ENCODE measurements at regions not wholly inside any gene's neighbourhood (a gene's known extent, or its start where the extent isn't known, plus 50 kb on each side); places are given as distances from the start of the nearest gene placed in this dataset.

DNA sequence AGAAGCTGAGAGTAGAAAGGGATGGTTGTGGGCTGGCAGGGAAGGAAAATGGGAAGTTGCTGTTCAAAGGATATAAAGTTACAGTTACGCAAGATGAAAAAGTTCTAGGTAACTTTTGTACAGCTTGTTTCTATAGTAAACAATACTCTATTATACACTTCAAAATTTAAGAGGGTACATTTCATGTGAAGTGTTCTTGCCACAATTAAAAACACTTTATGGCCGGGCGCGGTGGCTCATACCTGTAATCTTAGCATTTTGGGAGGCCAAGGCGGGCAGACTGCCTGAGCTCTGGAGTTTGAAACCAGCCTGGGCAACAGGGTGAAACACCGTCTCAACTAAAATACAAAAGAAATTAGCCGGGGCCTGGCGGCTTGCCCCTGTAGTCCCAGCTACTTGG is 623.6 kb downstream of the STIM2 start:
- Mint-ChIP-seq H3K27ac (no peak overlapping the region), H3K4me1 (no peaks in the 10 kb centered on the region), H3K36me3 (ENCODE audit: low read depth) (no peaks in the 10 kb centered on the region), H3K27me3 (no peaks in the 10 kb centered on the region), H3K4me3 (no peak overlapping the region)
- no peak for DNase-seq
- no peaks in the 10 kb centered on the region for H3K9me3 ChIP-seq (ENCODE audit: control insufficient read depth, low read length, poor library complexity, severe bottlenecking)
- ATAC-seq, result no peak

DNA sequence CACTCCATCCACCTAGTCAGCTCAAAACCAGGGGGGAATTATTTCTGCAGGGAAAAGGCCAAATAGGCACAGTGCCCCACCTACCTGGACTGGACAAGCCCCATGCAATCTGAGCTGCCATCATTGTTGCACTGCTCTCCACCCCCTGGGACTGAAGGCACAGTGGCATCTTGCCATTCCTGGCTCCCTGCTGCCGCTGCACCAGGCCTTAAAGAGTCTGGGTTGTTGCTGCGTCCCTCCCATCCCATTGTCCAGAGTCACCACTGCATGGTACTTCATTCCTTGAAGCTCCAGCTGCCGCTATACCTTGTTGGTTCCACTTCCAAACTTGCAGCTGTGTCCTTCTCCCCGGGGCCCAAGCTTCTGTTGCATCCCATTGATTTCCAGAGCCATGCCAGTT is 629.7 kb downstream of the STIM2 start:
- Mint-ChIP-seq H3K4me1 (no peaks in the 10 kb centered on the region), H3K27me3 (no peaks in the 10 kb centered on the region), H3K27ac (no peak overlapping the region), H3K4me3 (no peak overlapping the region), H3K36me3 (ENCODE audit: low read depth) (no peaks in the 10 kb centered on the region)
- ATAC-seq (no peak), DNase-seq (no peak)
- H3K9me3 ChIP-seq (ENCODE audit: control insufficient read depth, low read length, poor library complexity, severe bottlenecking), result no peaks in the 10 kb centered on the region

DNA sequence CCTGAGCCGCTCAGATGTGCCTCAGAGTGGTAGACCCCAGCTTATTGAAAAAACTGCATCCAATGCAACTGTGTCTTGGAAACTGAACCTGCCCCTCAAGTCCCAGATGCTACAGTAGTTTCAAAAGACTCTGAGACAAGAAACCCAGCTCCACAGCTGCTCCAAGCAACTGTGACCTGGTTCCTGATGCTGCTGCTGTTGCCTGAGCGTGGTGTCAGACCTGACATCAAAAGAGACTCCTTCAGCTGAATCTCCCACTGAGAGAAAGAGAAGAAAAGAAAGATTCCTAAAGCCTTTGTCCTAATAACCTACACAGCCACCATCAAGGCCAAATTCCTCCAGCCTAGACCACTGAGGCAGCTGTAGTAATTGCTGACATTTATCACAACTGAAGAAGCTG is 630.1 kb downstream of the STIM2 start:
- DNase-seq (no peak), ATAC-seq (no peak)
- no peak overlapping the region for H3K27ac Mint-ChIP-seq
- no peaks in the 10 kb centered on the region for H3K4me1 Mint-ChIP-seq
- H3K9me3 ChIP-seq (ENCODE audit: control insufficient read depth, low read length, poor library complexity, severe bottlenecking), result no peaks in the 10 kb centered on the region
- H3K36me3 Mint-ChIP-seq (ENCODE audit: low read depth), result no peaks in the 10 kb centered on the region
- no peaks in the 10 kb centered on the region for H3K27me3 Mint-ChIP-seq
- no peak overlapping the region for H3K4me3 Mint-ChIP-seq

DNA sequence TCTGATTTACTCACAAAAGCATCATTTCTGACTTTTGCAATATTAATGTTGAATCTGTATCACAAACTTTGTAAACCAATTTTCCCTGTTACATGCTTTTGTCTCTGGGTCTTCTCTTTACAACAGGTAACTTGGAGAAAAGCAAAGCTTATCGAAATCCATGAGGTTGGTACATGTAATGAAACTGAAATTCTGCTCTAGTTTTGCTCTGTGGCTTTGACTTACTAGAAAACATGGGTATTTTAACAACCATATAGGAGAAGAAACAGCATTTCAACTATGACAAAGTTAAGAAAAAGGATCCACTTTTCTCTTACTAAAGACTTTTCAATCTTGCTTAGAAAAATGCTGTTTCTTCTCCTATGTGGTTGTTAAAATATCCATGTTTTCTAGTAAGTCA is 645.8 kb downstream of the STIM2 start:
- H3K27ac Mint-ChIP-seq, result no peak overlapping the region
- H3K27me3 Mint-ChIP-seq, result no peaks in the 10 kb centered on the region

DNA sequence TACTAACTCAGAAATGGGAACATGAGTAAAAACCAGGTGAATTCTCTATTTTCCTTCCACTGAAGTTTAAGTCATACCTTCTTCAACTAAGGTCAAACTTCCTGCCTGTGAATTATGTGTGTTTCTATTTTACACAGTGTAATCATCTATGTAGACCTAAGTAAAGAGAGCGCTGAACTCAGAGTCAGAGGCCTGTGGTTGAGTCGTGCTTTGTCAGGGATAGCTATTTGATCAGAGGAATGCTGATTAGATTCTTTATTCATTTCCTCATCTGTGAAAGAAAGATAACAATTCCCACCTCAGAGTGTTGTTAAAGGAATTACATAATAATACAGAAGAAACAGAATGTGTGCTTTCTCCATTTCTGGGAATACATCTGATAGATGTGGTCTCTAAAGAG is 654.1 kb downstream of the STIM2 start:
- H3K4me1 Mint-ChIP-seq, result no peaks in the 10 kb centered on the region
- ATAC-seq, result no peak
- no peak overlapping the region for H3K4me3 Mint-ChIP-seq
- no peaks in the 10 kb centered on the region for H3K9me3 ChIP-seq (ENCODE audit: control insufficient read depth, low read length, poor library complexity, severe bottlenecking)
- H3K27me3 Mint-ChIP-seq, result no peaks in the 10 kb centered on the region
- no peak for DNase-seq
- H3K27ac Mint-ChIP-seq, result no peak overlapping the region
- H3K36me3 Mint-ChIP-seq (ENCODE audit: low read depth), result no peaks in the 10 kb centered on the region

More for the DNA sequence above, 645.8 kb downstream of the STIM2 start:
- DNase-seq (no peak), ATAC-seq (no peak)
- no peaks in the 10 kb centered on the region for H3K9me3 ChIP-seq (ENCODE audit: control insufficient read depth, low read length, poor library complexity, severe bottlenecking)
- H3K4me1 Mint-ChIP-seq, result no peaks in the 10 kb centered on the region
- H3K4me3 Mint-ChIP-seq, result no peak overlapping the region
- H3K36me3 Mint-ChIP-seq (ENCODE audit: low read depth), result no peaks in the 10 kb centered on the region

DNA sequence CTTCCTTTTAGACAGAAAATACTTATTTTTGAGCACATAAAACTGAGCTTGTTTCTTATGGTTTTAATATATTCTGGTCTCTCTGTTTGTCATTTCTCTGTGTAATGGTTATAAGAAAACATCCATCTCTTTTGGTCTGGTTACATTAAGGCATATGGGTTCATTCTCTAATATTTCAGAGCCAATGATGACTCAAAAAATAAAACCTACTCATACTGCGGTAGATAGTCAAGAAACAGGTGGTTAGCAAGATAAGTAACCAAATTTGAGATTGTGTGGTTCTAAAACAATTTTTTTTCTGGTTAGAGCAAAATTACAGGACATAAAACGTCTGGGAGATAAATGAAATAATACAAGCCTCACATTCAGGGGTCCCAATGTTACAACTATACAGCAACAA is 654.5 kb downstream of the STIM2 start:
- no peaks in the 10 kb centered on the region for H3K36me3 Mint-ChIP-seq (ENCODE audit: low read depth)
- no peaks in the 10 kb centered on the region for H3K4me1 Mint-ChIP-seq
- H3K27me3 Mint-ChIP-seq, result no peaks in the 10 kb centered on the region
- no peak for DNase-seq
- H3K27ac Mint-ChIP-seq, result no peak overlapping the region
- H3K4me3 Mint-ChIP-seq, result no peak overlapping the region
- ATAC-seq, result no peak
- no peaks in the 10 kb centered on the region for H3K9me3 ChIP-seq (ENCODE audit: control insufficient read depth, low read length, poor library complexity, severe bottlenecking)

DNA sequence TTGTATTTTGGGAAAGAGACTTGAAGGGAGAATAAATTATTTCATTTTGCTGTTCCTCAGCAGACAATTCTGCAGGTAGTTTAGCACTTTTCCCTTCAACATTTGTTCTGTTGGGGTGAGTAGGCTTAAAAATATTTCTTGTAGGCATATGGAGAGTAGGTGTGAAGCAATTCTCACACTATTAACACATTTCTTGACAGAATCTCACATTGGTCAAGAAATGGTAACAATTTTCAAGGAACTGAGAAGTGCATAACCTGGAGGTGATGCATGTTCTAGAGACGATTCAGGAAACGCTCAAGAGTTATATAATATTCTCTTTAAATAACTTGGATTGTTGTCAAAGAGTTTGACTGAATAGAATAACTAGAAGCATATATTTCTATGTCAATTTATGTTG is 658.2 kb downstream of the STIM2 start:
- ATAC-seq (no peak), DNase-seq (no peak)
- no peaks in the 10 kb centered on the region for H3K36me3 Mint-ChIP-seq (ENCODE audit: low read depth)
- H3K9me3 ChIP-seq (ENCODE audit: control insufficient read depth, low read length, poor library complexity, severe bottlenecking), result no peaks in the 10 kb centered on the region
- no peak overlapping the region for H3K4me3 Mint-ChIP-seq
- no peaks in the 10 kb centered on the region for H3K4me1 Mint-ChIP-seq
- H3K27ac Mint-ChIP-seq, result no peak overlapping the region
- no peaks in the 10 kb centered on the region for H3K27me3 Mint-ChIP-seq

DNA sequence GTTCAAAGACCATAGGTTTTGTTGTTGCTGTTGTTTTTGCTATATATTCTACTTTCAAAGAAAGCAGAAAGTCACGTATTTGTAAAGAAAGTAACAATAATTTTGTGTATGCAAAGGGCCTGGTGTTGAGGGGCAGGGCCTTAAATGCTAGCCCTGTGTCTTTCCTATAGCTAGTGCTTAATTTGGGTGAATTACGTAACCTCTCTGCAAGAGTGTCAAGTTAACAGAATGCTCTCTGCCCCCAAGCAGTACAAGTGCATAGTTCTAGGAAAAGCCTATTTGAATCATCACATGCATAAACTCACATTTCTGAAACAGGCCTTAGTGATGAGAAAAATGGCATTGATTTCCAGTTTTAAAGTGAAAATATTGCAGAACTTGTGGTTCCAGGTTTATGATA is 663.6 kb downstream of the STIM2 start:
- H3K4me1 Mint-ChIP-seq, result no peaks in the 10 kb centered on the region
- no peak overlapping the region for H3K4me3 Mint-ChIP-seq
- H3K9me3 ChIP-seq (ENCODE audit: control insufficient read depth, low read length, poor library complexity, severe bottlenecking), result no peaks in the 10 kb centered on the region
- H3K27me3 Mint-ChIP-seq, result no peaks in the 10 kb centered on the region
- DNase-seq (no peak), ATAC-seq (no peak)
- H3K36me3 Mint-ChIP-seq (ENCODE audit: low read depth), result no peaks in the 10 kb centered on the region
- no peak overlapping the region for H3K27ac Mint-ChIP-seq

DNA sequence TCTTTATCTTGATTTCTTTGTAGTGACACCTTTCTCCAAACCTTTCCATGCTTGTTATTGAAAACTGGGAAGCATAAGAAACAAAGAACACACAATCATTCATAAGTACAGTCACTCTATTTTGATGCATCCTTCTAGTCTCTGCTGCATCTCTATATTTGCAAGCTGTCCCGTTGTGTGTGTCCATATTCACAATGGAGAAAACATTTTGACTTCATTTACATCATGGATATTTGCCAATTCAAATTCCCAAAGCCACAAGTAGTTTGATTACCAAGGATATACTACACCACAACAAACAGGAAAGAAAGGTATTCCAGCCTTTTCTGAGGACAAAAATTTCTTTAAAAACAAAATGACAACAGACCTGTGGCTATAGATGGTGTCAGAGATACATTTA is 673.8 kb downstream of the STIM2 start:
- DNase-seq, result no peak
- Mint-ChIP-seq H3K36me3 (ENCODE audit: low read depth) (no peaks in the 10 kb centered on the region), H3K4me3 (no peak overlapping the region), H3K27me3 (no peaks in the 10 kb centered on the region), H3K4me1 (no peaks in the 10 kb centered on the region), H3K27ac (no peak overlapping the region)
- no peaks in the 10 kb centered on the region for H3K9me3 ChIP-seq (ENCODE audit: control insufficient read depth, low read length, poor library complexity, severe bottlenecking)
- no peak for ATAC-seq

DNA sequence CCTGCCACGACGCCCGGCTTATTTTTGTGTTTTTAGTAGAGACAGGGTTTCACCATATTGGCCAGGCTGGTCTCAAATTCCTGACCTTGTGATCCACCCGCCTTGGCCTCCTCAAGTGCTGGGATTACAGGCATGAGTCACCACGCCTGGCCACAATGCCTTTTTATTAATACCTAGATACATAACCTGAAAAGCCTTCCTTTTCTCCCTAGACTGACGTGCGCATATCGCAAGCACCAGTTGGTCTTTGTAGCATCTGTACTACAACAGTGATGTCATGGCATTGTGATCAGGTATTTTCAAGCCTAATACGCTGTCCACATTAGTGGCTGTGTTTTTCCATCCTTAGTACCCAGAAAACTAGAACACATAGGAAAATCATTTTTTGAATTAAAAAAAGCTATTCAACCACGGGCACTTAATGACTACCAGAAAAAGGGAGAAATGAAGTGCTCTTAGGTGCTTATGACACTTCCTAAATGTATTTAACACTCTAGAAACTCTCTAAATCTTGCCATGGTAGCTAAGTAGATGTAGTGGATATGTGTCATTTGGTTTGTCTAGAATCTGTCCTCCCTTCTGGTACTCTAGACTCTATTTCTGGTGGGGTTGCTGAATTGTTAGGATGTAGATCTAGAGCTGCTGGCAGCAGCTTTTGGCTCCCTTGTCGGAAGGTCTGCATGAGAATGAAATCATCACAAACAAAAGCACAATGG is 707.8 kb downstream of the STIM2 start:
- H3K27ac Mint-ChIP-seq, result no peak overlapping the region
- H3K36me3 Mint-ChIP-seq (ENCODE audit: low read depth), result no peaks in the 10 kb centered on the region
- ATAC-seq (no peak), DNase-seq (no peak)
- H3K4me3 Mint-ChIP-seq, result no peak overlapping the region
- H3K27me3 Mint-ChIP-seq, result no peaks in the 10 kb centered on the region
- no peaks in the 10 kb centered on the region for H3K9me3 ChIP-seq (ENCODE audit: control insufficient read depth, low read length, poor library complexity, severe bottlenecking)
- H3K4me1 Mint-ChIP-seq, result no peaks in the 10 kb centered on the region

DNA sequence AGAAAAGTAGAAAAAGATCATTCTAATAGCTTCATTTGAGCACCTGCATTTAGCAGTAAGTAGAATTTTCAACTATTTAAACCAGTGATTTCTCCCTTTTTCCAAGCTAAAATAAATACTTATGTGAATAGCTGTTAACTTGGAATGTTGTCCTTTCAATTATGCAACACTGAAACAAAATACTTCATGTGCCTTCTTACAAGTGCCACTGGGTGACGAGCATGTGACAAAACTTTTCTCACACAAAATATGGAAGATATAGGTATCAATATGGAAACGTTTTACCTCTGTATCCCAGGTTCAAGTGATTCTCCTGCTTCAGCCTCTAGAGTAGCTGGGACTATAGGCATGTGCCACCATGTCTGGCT is 708.3 kb downstream of the STIM2 start:
- no peak overlapping the region for H3K4me3 Mint-ChIP-seq
- no peak overlapping the region for H3K27ac Mint-ChIP-seq
- no peak for DNase-seq
- ATAC-seq, result no peak
- H3K27me3 Mint-ChIP-seq, result no peaks in the 10 kb centered on the region
- H3K9me3 ChIP-seq (ENCODE audit: control insufficient read depth, low read length, poor library complexity, severe bottlenecking), result no peaks in the 10 kb centered on the region
- no peaks in the 10 kb centered on the region for H3K36me3 Mint-ChIP-seq (ENCODE audit: low read depth)
- H3K4me1 Mint-ChIP-seq, result no peaks in the 10 kb centered on the region

DNA sequence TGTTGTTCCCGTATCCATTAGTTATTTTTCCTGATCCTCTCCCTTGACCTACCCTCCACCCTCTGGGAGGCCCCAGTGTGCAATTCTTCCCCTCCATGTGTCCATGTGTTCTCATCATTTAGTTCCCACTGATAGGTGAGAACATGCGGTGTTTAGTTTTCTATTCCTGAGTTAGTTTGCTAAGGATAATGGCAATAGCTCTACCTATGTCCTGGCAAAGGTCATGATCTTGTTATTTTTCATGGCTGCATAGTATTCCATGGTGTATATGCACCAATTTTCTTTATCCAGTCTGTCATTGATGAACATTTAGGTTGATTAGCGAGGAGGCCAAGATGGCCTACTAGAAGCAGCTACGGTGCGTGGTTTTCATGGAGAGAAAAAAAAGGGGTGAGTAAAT is 714.1 kb downstream of the STIM2 start:
- Mint-ChIP-seq H3K27me3 (no peaks in the 10 kb centered on the region), H3K36me3 (ENCODE audit: low read depth) (no peaks in the 10 kb centered on the region), H3K27ac (no peak overlapping the region), H3K4me1 (no peaks in the 10 kb centered on the region), H3K4me3 (no peak overlapping the region)
- ATAC-seq, result no peak
- no peak for DNase-seq
- H3K9me3 ChIP-seq (ENCODE audit: control insufficient read depth, low read length, poor library complexity, severe bottlenecking), result no peaks in the 10 kb centered on the region

DNA sequence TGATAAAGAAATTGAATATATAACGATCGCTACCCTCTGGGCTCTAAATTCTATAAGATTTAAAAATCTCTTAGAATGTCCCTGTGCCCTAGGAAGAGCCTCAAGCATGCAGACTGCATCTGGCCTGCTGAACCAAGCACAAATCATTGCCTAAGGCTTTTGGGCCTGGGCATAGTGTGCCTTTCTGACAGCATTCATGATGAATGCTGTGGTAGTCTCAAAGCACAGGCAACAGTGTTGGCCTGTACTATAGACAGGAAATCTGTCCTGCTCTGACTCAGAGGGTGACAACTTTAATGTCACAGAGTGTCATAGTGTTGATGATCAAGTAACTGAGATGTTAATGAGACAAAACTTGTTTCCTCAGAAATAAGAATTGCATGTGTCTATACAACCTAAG is 717.3 kb downstream of the STIM2 start:
- Mint-ChIP-seq H3K27me3 (no peaks in the 10 kb centered on the region), H3K36me3 (ENCODE audit: low read depth) (no peaks in the 10 kb centered on the region), H3K4me1 (no peaks in the 10 kb centered on the region), H3K4me3 (no peak overlapping the region), H3K27ac (no peak overlapping the region)
- no peak for DNase-seq
- no peak for ATAC-seq
- no peaks in the 10 kb centered on the region for H3K9me3 ChIP-seq (ENCODE audit: control insufficient read depth, low read length, poor library complexity, severe bottlenecking)

DNA sequence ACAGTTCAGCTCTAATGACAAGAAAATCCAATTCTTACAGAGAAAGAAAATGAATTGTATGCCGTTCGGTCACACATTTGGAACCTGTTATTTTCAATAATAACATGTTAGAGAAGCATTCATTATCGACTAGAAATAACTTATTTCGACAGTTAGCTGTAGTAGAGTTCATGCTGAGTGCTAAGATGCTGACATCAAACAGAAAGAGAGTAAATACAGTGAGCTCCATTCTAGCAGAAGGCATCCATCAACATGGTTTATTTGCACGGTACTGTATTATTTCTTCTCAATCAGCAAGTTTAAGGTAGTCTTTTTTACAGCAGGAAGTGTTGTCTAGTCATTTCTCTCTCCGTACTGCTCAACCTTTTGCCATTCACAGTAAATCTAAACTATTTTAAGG is 732.1 kb downstream of the STIM2 start:
- Mint-ChIP-seq H3K4me3 (no peak overlapping the region), H3K4me1 (no peaks in the 10 kb centered on the region), H3K36me3 (ENCODE audit: low read depth) (no peaks in the 10 kb centered on the region), H3K27me3 (no peaks in the 10 kb centered on the region), H3K27ac (no peak overlapping the region)
- ATAC-seq, result no peak
- no peak for DNase-seq
- H3K9me3 ChIP-seq (ENCODE audit: control insufficient read depth, low read length, poor library complexity, severe bottlenecking), result no peaks in the 10 kb centered on the region

Measured in T-helper 17 cell (primary cell).